WTC11 (cell line): ENCODE measurements at regions not wholly inside any gene's neighbourhood (a gene's known extent, or its start where the extent isn't known, plus 50 kb on each side); places are given as distances from the start of the nearest gene placed in this dataset.
A peak's percentile ranks its signal among the peaks of the same experiment; 100 is the strongest.

Source experiments
- ATAC-seq: fragments of 200-7000 bp; cut with Tn5 transposase; 2 replicates; pipeline ENCODE4 v1.10.0; 2021; ENCODE audit warnings: mild to moderate bottlenecking, moderate library complexity
- CTCF ChIA-PET: fragments of 300-600 bp; sonication (Branson Sonifier 250); formaldehyde crosslinking; loops from one replicate; lab custom pipeline; 2021; ENCODE audit warnings: antibody characterized with exemption; lab: Charles Lee
- POLR2A ChIA-PET: fragments of 350-600 bp; sonication (Branson Sonifier 250); formaldehyde crosslinking; loops from one replicate; lab custom pipeline; 2021; ENCODE audit warnings: antibody characterized with exemption; lab: Charles Lee
- DNase-seq: peaks from one replicate; pipeline ENCODE4 v3.0.0; 2021; ENCODE audit warnings: low spot score
- H3K27ac Mint-ChIP-seq: 2 replicates; pipeline ENCODE4 v1.8.0; 2021; ENCODE audit warnings: mixed read lengths
- H3K27me3 Mint-ChIP-seq: 2 replicates; pipeline ENCODE4 v1.8.0; 2021; ENCODE audit warnings: low read depth, mild to moderate bottlenecking, moderate library complexity, mixed read lengths
- H3K36me3 Mint-ChIP-seq: 2 replicates; pipeline ENCODE4 v1.8.0; 2021; ENCODE audit warnings: mixed read lengths
- H3K4me1 Mint-ChIP-seq: 2 replicates; pipeline ENCODE4 v1.8.0; 2022; ENCODE audit warnings: mixed read lengths
- H3K4me3 Mint-ChIP-seq: 2 replicates; pipeline ENCODE4 v1.8.0; 2021; ENCODE audit warnings: mild to moderate bottlenecking, moderate library complexity, mixed read lengths
- H3K9me3 Mint-ChIP-seq: 2 replicates; pipeline ENCODE4 v1.8.0; 2021; ENCODE audit warnings: mixed read lengths
- ATF2 ChIP-seq: sonication (generic); formaldehyde crosslinking; IDR thresholded peaks from 2 replicates; pipeline ENCODE4 v1.8.1; 2022; ENCODE audit warnings: low read depth, missing genetic modification reagents, borderline replicate concordance
- CREM ChIP-seq: sonication (generic); formaldehyde crosslinking; IDR thresholded peaks from 2 replicates; pipeline ENCODE4 v1.8.1; 2022; ENCODE audit warnings: mild to moderate bottlenecking, missing genetic modification reagents, moderate library complexity
- EMX1 ChIP-seq: fragments of 250-450 bp; sonication (Bioruptor Pico); IDR thresholded peaks from 2 replicates; pipeline ENCODE4 v1.8.0; 2021; ENCODE audit warnings: mild to moderate bottlenecking
- ESRRA ChIP-seq: sonication (generic); formaldehyde crosslinking; IDR thresholded peaks from 2 replicates; pipeline ENCODE4 v1.8.1; 2022; ENCODE audit warnings: mild to moderate bottlenecking, missing genetic modification reagents, borderline replicate concordance
- FOXJ3 ChIP-seq: sonication (generic); formaldehyde crosslinking; IDR thresholded peaks from 2 replicates; pipeline ENCODE4 v1.9.0; 2021; ENCODE audit warnings: missing genetic modification reagents, mild to moderate bottlenecking, borderline replicate concordance
- FOXP1 ChIP-seq: sonication (generic); formaldehyde crosslinking; IDR thresholded peaks from 2 replicates; pipeline ENCODE4 v1.8.0; 2022; ENCODE audit warnings: missing genetic modification reagents, mild to moderate bottlenecking, moderate library complexity, borderline replicate concordance
- HMGA2 ChIP-seq: fragments of 250-450 bp; sonication (Bioruptor Pico); IDR thresholded peaks from 2 replicates; pipeline ENCODE4 v1.4.0; 2021; ENCODE audit warnings: mild to moderate bottlenecking, moderate library complexity
- IRF2 ChIP-seq: sonication (generic); formaldehyde crosslinking; IDR thresholded peaks from 2 replicates; pipeline ENCODE4 v1.8.0; 2022; ENCODE audit warnings: low read depth, missing genetic modification reagents, borderline replicate concordance
- JAZF1 ChIP-seq: fragments of 250-450 bp; sonication (Bioruptor Pico); IDR thresholded peaks from 2 replicates; pipeline ENCODE4 v1.9.0; 2021; ENCODE audit warnings: moderate library complexity, mild to moderate bottlenecking, inconsistent platforms
- JUN ChIP-seq: sonication (generic); formaldehyde crosslinking; IDR thresholded peaks from 2 replicates; pipeline ENCODE4 v1.8.0; 2023; ENCODE audit warnings: mild to moderate bottlenecking, missing genetic modification reagents
- MLX ChIP-seq: sonication (generic); formaldehyde crosslinking; IDR thresholded peaks from 2 replicates; pipeline ENCODE4 v1.8.1; 2023; ENCODE audit warnings: mild to moderate bottlenecking, missing genetic modification reagents, moderate library complexity
- MYBL2 ChIP-seq: sonication (generic); formaldehyde crosslinking; IDR thresholded peaks from 2 replicates; pipeline ENCODE4 v1.8.1; 2023; ENCODE audit warnings: mild to moderate bottlenecking, moderate library complexity, missing genetic modification reagents
- NFE2L1 ChIP-seq: sonication (generic); formaldehyde crosslinking; IDR thresholded peaks from 2 replicates; pipeline ENCODE4 v1.8.1; 2023; ENCODE audit warnings: missing genetic modification reagents
- NR1H2 ChIP-seq: sonication (generic); formaldehyde crosslinking; IDR thresholded peaks from 2 replicates; pipeline ENCODE4 v1.9.0; 2021; ENCODE audit warnings: mild to moderate bottlenecking, moderate library complexity, missing genetic modification reagents
- OVOL2 ChIP-seq: fragments of 250-450 bp; sonication (Bioruptor Pico); IDR thresholded peaks from 2 replicates; pipeline ENCODE4 v1.9.0; 2021; ENCODE audit warnings: mild to moderate bottlenecking, borderline replicate concordance
- SMAD4 ChIP-seq: sonication (generic); formaldehyde crosslinking; IDR thresholded peaks from 2 replicates; pipeline ENCODE4 v1.8.0; 2022; ENCODE audit warnings: mild to moderate bottlenecking, missing genetic modification reagents
- SOX15 ChIP-seq: fragments of 250-450 bp; sonication (Bioruptor Pico); IDR thresholded peaks from 2 replicates; pipeline ENCODE4 v1.9.0; 2021; ENCODE audit warnings: mild to moderate bottlenecking
- STAT6 ChIP-seq: sonication (generic); formaldehyde crosslinking; conservative IDR thresholded peaks from 2 replicates; pipeline ENCODE4 v1.8.1; 2023; ENCODE audit warnings: mild to moderate bottlenecking, low read depth, missing genetic modification reagents, moderate library complexity
- TEAD4 ChIP-seq: sonication (generic); formaldehyde crosslinking; IDR thresholded peaks from 2 replicates; pipeline ENCODE4 v1.8.0; 2022; ENCODE audit warnings: mild to moderate bottlenecking, missing genetic modification reagents
- TP53 ChIP-seq: sonication (generic); formaldehyde crosslinking; IDR thresholded peaks from 2 replicates; pipeline ENCODE4 v1.8.1; 2023; ENCODE audit warnings: mild to moderate bottlenecking, missing genetic modification reagents
- ZBTB21 ChIP-seq: sonication (generic); formaldehyde crosslinking; IDR thresholded peaks from 2 replicates; pipeline ENCODE4 v1.8.1; 2023; ENCODE audit warnings: mild to moderate bottlenecking, missing genetic modification reagents, borderline replicate concordance
- ZMAT4 ChIP-seq: fragments of 250-450 bp; sonication (Bioruptor Pico); IDR thresholded peaks from 2 replicates; pipeline ENCODE4 v1.9.0; 2021; ENCODE audit warnings: mild to moderate bottlenecking
- ZNF121 ChIP-seq: sonication (generic); formaldehyde crosslinking; IDR thresholded peaks from 2 replicates; pipeline ENCODE4 v1.8.0; 2023; ENCODE audit warnings: missing genetic modification reagents
- ZNF281 ChIP-seq: sonication (generic); formaldehyde crosslinking; IDR thresholded peaks from 2 replicates; pipeline ENCODE4 v1.8.0; 2023; ENCODE audit warnings: mild to moderate bottlenecking, missing genetic modification reagents
- TF ChIP-seq, protein P1 (sequence below): sonication (generic); formaldehyde crosslinking; IDR thresholded peaks from 2 replicates; pipeline ENCODE4 v1.8.1; 2023; ENCODE audit warnings: mild to moderate bottlenecking, missing genetic modification reagents
- TF ChIP-seq, protein P2 (sequence below): sonication (generic); formaldehyde crosslinking; conservative IDR thresholded peaks from 2 replicates; pipeline ENCODE4 v1.8.1; 2022; ENCODE audit warnings: mild to moderate bottlenecking, missing genetic modification reagents

DNA sequence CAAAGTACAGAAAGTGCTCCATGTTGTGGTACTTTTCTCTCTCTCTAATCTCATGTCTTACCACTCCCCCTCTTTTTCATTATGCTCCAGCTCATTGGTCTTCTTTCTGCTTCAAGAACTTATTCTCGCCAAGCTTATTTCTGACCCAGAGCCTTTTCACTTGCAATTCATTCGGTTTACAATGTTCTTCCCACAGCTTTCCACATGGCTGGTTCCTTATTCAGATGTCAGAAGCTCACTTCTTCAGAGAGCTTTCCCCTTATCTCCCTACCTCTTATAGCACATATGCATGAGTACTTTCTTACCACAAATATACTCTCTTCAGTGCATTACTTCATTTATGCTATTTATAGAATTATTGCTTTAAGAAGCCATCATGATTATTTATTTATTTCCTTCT is 338.8 kb upstream of the ATP10B start:
- Mint-ChIP-seq H3K36me3 (0 out of 2 replicates have a peak, but pooled peaks cover 3% of the 10 kb centered on the region), H3K27me3 (no peaks in the 10 kb centered on the region), H3K4me1 (peaks cover 20% of the 10 kb centered on the region), H3K4me3 (no peak overlapping the region), H3K27ac (no peak overlapping the region), H3K9me3 (peaks cover 18% of the 10 kb centered on the region)
- ChIA-PET POLR2A (no interaction called here), CTCF (no interaction called here)
- DNase-seq (no peak), ATAC-seq (no peak)
- TF ChIP-seq EMX1 = no peak
- no peak for TF ChIP-seq ZNF121 (CRISPR knock-in tag)
- TF ChIP-seq OVOL2 (CRISPR knock-in tag) = no peak
- no peak for TF ChIP-seq ZBTB21
- TF ChIP-seq IRF2 (CRISPR knock-in tag) = no peak
- TF ChIP-seq FOXP1 = no peak
- TF ChIP-seq ATF2 (CRISPR knock-in tag) = no peak
- no peak for TF ChIP-seq SOX15 (CRISPR knock-in tag)
- TF ChIP-seq JAZF1 = no peak

GRCh38 chr5:161190086-161190485 is 338.1 kb upstream of the ATP10B start:
- H3K4me1 Mint-ChIP-seq = peaks cover 20% of the 10 kb centered on the region
- no peak overlapping the region for H3K4me3 Mint-ChIP-seq
- no peak for DNase-seq
- POLR2A ChIA-PET = no interaction called here
- no peaks in the 10 kb centered on the region for H3K27me3 Mint-ChIP-seq
- 0 out of 2 replicates have a peak, but pooled peaks cover 3% of the 10 kb centered on the region for H3K36me3 Mint-ChIP-seq
- H3K27ac Mint-ChIP-seq = no peak overlapping the region
- ATAC-seq = no peak
- CTCF ChIA-PET = no interaction called here
- H3K9me3 Mint-ChIP-seq = peaks cover 18% of the 10 kb centered on the region
- no peak for TF ChIP-seq CREM (CRISPR knock-in tag)
- TF ChIP-seq, protein P1, sequence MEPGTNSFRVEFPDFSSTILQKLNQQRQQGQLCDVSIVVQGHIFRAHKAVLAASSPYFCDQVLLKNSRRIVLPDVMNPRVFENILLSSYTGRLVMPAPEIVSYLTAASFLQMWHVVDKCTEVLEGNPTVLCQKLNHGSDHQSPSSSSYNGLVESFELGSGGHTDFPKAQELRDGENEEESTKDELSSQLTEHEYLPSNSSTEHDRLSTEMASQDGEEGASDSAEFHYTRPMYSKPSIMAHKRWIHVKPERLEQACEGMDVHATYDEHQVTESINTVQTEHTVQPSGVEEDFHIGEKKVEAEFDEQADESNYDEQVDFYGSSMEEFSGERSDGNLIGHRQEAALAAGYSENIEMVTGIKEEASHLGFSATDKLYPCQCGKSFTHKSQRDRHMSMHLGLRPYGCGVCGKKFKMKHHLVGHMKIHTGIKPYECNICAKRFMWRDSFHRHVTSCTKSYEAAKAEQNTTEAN = no peak
- TF ChIP-seq HMGA2 (CRISPR knock-in tag) = no peak
- no peak for TF ChIP-seq SMAD4
- TF ChIP-seq JAZF1 = no peak
- no peak for TF ChIP-seq NR1H2
- TF ChIP-seq MYBL2 (CRISPR knock-in tag) = no peak
- no peak for TF ChIP-seq ZNF281 (CRISPR knock-in tag)

DNA sequence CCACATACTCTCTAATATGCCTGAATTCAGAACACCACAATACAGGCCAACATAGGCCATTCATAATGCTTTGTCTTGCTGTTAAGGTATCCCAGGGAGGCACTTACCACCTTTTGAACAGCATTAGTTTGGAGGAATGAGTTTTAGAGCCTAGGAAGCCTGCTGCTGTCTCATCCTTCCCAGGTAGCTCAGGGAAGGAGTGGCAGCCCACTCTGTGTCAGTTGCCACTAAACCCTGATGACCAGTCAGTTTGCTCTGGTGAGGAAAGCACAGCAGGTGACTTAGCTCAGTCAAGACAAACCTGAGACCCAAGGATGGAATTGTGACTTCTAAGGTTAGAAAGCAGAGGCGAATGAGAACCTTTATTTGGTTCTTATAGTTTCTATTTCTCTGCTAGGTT is 337.4 kb upstream of the ATP10B start:
- ChIA-PET POLR2A (no interaction called here), CTCF (no interaction called here)
- peaks cover 20% of the 10 kb centered on the region for H3K4me1 Mint-ChIP-seq
- DNase-seq (no peak), ATAC-seq (peak; percentile 77)
- H3K9me3 Mint-ChIP-seq = peaks cover 18% of the 10 kb centered on the region
- no peaks in the 10 kb centered on the region for H3K27me3 Mint-ChIP-seq
- 0 out of 2 replicates have a peak, but pooled peaks cover 3% of the 10 kb centered on the region for H3K36me3 Mint-ChIP-seq
- no peak overlapping the region for H3K4me3 Mint-ChIP-seq
- H3K27ac Mint-ChIP-seq = peak overlapping the region; percentile 76
- TF ChIP-seq FOXP1 (no peak), TEAD4 (CRISPR knock-in tag) (no peak), NR1H2 (no peak), STAT6 (CRISPR knock-in tag) (no peak), NFE2L1 (no peak), CREM (CRISPR knock-in tag) (no peak), JUN (CRISPR knock-in tag) (no peak), FOXJ3 (CRISPR knock-in tag) (no peak), ESRRA (CRISPR knock-in tag) (no peak), TP53 (CRISPR knock-in tag) (no peak), ZMAT4 (CRISPR knock-in tag) (no peak), MLX (no peak)
- TF ChIP-seq, protein P2, sequence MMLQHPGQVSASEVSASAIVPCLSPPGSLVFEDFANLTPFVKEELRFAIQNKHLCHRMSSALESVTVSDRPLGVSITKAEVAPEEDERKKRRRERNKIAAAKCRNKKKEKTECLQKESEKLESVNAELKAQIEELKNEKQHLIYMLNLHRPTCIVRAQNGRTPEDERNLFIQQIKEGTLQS (CRISPR knock-in tag) = no peak
